H1 (cell line): ENCODE measurements at regions not wholly inside any gene's neighbourhood (a gene's known extent, or its start where the extent isn't known, plus 50 kb on each side); places are given as distances from the start of the nearest gene placed in this dataset.

Experiments
- ATF3 ChIP-seq: IDR thresholded peaks from 2 replicates; pipeline ENCODE4 v1.6.1; 2011; ENCODE audit warnings: low read depth, mild to moderate bottlenecking, low read length; ENCODE audit not compliant: insufficient read depth

GRCh38 chr20:48503166-48503815, 324.5 kb downstream of the PREX1 start (continued):
- TF ChIP-seq ATF3 = no peak
